ENCODE measurements at regions not wholly inside any gene's neighbourhood (a gene's known extent, or its start where the extent isn't known, plus 50 kb on each side); places are given as distances from the start of the nearest gene placed in this dataset.

DNA sequence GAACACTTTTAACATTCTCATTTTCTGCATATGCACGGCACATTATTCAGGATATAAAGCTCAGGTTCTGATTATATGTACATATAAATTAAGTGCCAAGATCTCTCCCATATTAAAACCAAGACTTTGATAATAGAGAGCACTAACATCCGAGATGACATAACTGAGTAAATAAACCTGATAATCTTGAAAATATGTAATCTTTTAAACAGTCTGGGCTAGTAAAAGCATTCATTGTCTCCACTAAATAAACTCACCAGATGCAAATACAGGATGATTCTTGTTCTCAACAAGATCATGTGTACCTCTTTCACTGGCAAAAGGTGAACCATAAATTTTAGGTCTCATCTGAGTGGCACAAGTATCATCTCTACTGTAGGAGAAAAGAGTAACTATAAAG is 942.2 kb downstream of the TRAM1L1 start:
- TF ChIP-seq, protein P1, sequence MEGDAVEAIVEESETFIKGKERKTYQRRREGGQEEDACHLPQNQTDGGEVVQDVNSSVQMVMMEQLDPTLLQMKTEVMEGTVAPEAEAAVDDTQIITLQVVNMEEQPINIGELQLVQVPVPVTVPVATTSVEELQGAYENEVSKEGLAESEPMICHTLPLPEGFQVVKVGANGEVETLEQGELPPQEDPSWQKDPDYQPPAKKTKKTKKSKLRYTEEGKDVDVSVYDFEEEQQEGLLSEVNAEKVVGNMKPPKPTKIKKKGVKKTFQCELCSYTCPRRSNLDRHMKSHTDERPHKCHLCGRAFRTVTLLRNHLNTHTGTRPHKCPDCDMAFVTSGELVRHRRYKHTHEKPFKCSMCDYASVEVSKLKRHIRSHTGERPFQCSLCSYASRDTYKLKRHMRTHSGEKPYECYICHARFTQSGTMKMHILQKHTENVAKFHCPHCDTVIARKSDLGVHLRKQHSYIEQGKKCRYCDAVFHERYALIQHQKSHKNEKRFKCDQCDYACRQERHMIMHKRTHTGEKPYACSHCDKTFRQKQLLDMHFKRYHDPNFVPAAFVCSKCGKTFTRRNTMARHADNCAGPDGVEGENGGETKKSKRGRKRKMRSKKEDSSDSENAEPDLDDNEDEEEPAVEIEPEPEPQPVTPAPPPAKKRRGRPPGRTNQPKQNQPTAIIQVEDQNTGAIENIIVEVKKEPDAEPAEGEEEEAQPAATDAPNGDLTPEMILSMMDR (IDR thresholded peaks at IDR 0.05; ENCODE audit: low read length) = no peak
- TF ChIP-seq EZH2phosphoT487 (IDR thresholded peaks at IDR 0.05; ENCODE audit: low read length) (no peak), EZH2 (optimal IDR thresholded peaks at IDR 0.05; ENCODE audit: low read depth, low read length) (no peak)

Measured in MM.1S (cell line).